Spleen (tissue), 7 donors: ENCODE measurements at regions not wholly inside any gene's neighbourhood (a gene's known extent, or its start where the extent isn't known, plus 50 kb on each side); places are given as distances from the start of the nearest gene placed in this dataset.

Experiments used
- CTCF ChIP-seq, 11 experiments: fragments of 200-600 bp in 7 of 11; fragments of 450-650 bp in 4 of 11; sonication (generic) in 4 of 11; IDR thresholded peaks in 8 of 11; conservative IDR thresholded peaks in 3 of 11; 1 replicate in 7 of 11; 2 replicates in 4 of 11; pipeline versions ENCODE4 v1.4.0 to v1.8.0; 2016 to 2021; ENCODE audit warnings: antibody characterized with exemption in 11 of 11, inconsistent platforms in 4 of 11, mild to moderate bottlenecking in 1 of 11
- POLR2AphosphoS5 ChIP-seq, 3 donors: sonication (generic); formaldehyde crosslinking; IDR thresholded peaks; one replicate each; pipeline ENCODE4 v1.5.1; 2017; ENCODE audit warnings: antibody characterized with exemption in 3 of 3
- donor health status: DM: no; HTN: no; CAD: no; lungs with moderate emphysema.
- donor health status: DM: no; HTN: no; CAD: no.
- donor health status: DM: no; HTN: no; CAD: no.

- no peak for TF ChIP-seq CTCF (IDR thresholded peaks at IDR 0.05 in 8 of 11, conservative IDR thresholded peaks at IDR 0.05 in 3 of 11)
- TF ChIP-seq POLR2AphosphoS5 (IDR thresholded peaks at IDR 0.05): no peak
Measured at GRCh38 chr7:13108061-13108460, 420.6 kb downstream of the ARL4A start.
